RPMI7951 (cell line): ENCODE measurements at regions not wholly inside any gene's neighbourhood (a gene's known extent, or its start where the extent isn't known, plus 50 kb on each side); places are given as distances from the start of the nearest gene placed in this dataset.

ENCODE experiments used
- DNase-seq: peaks from one replicate; pipeline ENCODE4 v3.0.0-alpha.2; 2012; ENCODE audit warnings: low read depth

DNA sequence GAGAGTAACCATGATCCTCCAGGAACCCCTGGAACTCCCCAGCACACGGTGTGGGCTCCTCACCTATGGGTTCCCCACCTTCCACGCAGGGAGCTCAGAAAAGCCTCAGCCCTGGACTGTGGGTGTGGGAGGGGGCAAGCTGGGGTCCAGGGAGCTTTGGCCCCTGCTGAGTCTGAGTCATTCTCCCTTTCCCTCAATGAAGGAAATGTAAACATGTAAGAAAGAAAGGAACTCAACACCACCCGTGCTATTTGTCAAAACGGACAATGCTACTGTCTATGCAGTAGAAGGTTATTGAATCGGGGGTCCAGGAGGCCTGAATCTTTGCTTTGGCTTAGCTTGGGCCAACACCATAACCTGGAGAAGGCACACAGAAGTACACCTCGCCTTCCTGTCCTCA is 222.8 kb downstream of the PMP22 start:
- no peak for DNase-seq

DNA sequence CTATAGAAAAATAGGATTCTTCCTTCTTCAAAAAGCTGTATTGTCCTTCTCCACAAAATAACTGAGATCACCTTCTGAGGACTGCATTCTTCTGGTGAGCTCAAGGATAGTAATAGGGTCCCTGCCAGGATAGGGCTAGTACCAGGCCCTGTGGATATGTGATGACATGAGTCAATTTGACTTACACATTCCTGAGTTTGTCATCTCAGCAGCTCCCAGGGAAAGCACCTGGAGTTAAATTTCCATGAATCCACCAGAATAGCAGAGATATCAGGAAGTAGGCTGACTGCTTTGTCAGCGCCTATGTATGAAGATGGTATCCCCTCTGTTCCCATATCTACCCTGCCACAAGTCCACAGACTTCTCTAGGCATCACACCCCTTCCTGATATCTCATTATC is 225.8 kb downstream of the PMP22 start:
- peak; percentile 0 for DNase-seq

DNA sequence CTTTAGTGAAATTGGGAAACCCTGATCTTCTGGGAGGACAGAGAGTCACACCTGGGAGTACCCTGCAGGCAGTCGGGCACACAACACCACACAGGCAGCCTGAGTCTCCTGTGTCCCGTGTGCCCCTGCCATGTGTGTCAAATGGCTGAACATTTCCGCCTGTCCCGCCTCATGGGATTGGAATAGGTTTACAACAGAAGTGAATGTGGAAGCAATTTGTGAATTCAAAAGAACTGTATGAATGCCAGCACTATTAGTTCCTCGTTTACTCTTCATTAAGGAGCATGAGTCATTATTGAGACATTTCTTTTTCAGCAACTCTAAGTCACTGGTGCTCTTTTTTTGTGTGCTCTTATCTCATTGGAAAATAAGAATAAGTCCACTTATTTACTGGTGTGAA is 226.5 kb downstream of the PMP22 start:
- DNase-seq: peak; percentile 22

DNA sequence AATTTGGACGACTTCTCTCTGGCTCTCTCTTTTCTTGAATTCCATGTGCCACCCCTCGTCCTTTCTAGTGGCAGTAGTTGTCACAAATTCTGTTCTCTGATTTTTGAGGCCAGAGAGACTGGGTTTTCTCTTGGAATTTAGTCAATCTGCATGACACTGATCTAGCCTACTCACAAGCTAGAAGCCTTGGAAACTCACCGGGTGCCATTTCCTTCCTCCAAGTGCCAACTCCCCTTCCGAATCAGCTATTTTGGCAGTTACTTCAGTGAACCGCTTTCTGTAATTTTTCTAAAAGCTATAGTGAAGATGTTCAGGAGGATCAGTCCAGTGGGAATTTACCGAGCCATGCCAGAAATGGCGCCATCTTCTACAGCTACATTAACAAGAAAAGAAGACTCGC is 228.9 kb downstream of the PMP22 start:
- no peak for DNase-seq

DNA sequence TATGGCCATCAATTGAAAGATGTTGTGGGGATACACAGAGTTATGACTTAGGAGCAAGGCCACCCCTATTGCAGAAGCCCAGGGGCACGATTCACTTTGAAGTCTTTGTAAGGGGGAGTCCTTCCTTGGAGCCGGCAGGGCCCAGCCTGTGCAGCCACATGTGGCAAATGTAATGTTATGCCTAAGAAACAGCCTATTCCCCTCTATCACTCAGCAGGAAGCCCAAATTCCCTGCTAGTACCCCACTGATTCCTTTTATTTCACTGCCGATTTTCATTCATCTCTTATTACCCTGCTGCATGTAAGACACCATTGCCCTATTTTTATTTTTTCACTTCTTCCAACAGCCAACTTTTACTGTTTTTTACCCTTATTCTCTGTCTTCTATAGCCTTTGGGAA is 233.2 kb downstream of the PMP22 start:
- DNase-seq: no peak

DNA sequence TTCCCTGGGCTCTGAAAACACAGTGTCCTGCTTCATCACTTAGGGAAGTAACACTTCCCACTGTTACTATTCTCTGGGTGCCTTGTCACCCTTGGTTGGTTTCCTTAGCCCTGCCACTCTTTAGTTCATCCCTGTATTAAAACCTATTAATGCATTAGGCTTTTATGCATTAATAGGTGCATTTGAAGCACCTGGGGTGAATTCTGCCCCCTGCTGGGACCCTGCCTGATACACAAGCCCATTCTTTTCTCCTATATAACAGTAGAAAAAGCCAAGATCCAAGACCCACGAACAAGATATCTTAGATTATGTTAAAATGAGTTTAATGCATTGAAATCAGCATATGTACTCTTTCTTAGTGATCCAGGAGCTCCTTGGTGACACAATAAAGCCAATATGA is 235.7 kb downstream of the PMP22 start:
- DNase-seq: no peak

DNA sequence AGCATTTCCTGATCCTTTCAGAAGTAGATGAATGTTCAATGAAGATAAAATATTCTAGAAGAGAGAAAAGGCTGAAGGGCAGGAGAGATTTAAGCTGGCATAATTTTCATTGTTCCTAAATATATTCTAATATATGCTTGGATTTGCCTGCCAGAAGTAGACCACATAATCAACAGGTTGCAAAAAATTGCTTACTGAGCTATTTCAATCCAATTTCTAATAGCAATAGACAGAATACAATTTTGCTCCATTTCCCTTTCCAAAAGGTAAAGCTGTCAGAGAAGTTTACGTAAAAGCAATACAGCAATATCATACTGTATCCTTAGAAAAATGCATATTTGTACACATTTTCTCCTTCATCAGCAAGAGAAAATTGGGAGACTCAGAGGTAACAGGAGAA is 237.3 kb downstream of the PMP22 start:
- no peak for DNase-seq

DNA sequence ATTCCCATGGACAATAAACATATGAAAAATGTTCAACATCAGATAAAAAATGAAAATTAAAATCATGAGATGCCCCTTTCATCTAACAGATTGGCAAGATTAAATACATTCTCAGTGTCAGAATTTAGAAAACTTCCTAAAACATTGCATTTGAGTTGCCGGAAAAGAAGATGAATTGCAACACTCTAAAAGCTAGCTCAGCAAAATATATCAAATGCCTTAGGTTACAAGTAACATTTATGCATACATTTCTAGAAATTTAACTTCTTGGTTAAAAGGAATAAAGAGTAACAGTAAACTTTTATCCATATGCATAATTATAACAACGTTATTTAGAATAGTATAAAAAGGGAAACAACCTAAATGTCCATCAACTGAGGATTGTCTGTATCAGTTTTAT is 239.0 kb downstream of the PMP22 start:
- no peak for DNase-seq

DNA sequence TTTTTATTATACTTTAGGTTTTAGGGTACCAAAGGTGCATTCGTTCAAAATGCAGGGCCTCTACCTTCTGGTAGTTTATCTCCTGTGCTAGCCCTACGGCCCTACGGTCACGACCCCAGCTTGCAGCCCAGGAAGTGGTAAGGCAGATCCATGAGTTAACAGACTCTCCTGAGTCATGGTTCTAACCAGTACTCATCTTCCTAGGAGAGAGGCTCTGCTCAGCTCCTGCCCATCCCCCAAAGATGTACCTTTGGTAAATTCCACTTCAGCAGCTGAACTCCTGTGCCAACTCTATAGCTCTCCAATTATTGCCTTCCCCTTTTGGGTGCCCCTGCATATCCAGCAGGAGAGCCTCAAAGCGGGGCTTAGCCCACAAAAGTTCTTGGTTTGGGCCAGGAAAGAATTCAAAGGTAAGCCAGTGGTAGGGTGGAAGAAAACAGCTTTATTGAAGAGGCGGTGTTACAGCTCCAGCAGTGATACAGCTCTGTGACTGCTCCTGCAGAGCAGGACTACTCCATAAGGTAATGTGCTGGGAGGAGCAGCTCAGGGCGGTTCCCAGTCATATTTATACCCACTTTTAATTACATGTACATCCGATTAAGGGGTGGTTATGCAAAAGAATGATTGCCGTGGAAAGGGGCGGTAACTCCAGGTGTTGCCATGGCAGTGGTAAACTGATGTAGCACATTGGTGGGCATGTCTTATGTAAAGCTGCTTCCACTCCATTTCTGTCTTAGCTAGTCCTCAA is 241.4 kb downstream of the PMP22 start:
- DNase-seq: peak; percentile 1

DNA sequence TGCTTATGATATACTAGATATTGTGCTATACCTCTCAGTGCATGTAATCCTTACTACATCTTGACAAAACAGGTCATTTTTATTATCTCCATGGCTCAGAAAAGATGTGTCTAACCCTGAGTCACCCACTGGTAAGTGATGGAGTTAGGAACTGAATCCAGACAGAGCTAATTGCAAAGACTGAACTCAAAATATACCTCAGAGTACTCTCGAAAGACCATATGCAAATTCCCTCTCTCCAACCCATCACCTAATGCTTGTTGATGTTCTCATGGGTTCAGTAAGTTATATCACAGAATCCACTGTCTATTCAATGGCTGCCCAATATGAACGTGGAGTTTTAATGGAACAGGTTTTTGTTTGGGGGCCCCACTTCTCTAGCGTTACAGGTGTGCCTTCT is 246.0 kb downstream of the PMP22 start:
- DNase-seq: no peak

DNA sequence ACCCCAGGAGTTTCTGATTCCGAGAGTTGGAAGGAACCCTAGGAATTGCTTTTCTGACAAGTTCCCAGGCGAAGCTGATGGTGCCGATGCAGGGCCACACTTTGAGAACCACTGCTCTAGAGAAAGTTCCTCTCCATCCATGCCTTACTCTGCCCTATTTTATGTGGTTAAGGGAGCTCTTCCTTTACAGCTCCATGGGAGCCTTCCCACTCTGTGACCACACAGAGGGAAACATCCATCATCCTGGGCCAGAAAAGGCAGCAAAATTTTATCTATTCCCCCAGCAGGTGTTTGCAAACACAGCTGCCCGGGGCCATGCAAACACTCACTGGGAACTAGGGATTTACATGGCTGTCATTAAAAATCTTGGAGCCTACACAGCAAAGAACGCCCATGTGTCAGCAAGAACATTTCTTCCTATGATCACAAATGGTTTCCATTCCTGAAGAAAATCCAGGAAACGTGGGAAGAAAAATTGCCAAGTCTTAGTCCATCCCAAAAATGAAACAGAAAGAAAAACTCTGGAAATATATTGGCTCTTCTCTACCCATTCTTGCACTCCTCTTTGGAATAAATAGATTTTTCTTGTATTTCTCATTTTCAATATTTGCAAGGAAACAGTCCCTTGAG is 252.7 kb downstream of the PMP22 start:
- DNase-seq: no peak

DNA sequence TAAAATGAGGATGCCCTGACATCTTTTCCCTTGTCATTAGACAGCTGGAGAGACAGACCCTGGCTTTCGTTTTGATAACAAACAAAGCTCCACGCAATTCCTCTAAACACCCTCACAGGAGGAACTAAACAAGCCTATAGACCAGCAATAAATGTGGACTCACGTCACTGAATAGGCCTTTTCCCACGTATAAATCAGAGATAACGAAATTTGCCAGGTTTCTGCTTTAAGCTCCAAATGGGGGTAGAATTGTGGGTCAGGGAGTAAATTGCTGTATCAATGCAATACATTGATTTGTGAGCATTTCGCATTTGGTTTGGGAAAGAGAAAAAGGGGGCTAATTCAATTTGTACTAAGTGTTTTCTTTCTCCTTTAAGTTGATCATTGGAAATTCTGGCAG is 256.0 kb downstream of the PMP22 start:
- DNase-seq: no peak

DNA sequence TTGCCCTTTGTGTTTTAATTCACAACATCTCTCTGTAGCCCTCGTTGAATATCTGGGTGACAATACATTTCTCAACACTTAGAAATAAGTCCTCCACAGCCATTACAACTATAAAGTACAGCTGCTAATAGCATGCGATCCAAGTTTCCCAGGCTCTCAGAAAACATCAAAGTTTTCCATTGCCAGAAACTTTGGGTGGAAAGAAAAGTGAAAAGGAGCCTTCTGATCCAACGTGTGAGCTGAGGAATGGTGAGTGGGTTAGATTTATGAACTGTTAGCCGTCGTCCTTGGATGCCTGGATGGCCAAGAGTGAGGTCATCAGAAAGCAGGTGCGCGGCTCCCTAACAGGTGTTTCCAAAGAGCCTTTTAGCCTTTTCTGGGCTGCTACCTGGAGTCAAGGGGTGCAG is 258.0 kb downstream of the PMP22 start:
- no peak for DNase-seq

DNA sequence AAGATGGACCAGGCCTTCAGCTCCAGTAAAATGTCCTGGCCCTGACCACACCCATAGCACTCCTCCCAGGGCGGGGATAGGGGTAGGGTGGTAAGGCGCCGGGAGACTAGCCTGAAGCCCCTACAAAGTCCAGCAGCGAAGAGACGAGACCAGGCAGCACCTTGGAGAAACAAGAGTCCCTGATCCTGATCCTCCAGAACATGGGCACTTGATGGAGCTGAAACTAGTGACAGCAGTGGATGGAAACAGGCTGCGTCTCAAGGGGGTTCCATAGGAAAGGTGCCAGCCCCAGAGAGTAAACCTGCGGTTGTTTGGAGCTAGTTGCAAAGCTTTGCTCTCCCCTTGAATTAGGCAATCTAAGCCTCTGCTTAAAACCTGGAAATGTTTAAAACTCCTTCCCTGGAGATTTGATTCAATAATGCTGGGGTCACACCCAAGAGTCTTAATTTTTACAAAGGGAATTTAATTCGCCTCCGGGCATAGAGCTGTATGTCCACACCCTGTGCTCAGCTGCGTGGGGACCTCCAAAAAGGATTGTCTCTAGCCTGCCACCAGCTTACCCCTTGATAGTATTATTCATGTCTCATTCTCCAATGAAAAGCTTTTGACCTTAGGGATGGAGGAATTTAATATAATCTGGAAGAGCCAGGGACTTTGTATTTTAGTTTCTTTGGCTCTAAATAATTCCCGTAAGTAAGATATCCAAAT is 258.6 kb downstream of the PMP22 start:
- DNase-seq: no peak

DNA sequence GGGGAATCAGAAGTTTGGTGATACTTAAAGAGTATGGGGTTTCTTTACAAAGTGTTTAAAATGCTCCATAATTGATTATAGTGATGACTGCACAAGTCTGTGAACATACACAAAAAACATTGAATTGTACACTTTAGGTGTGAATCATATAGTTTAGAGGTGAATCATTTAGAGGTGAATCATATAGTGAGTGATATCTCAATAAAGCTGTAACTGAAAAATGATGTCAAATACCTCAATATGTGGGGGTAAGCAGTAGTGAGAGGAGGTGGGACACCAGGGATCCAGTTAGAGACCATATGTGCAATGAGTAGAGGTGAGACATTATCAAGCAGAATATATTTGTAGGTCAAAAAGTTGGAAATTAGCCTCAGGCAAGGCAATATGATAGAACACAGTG is 264.5 kb downstream of the PMP22 start:
- no peak for DNase-seq

DNA sequence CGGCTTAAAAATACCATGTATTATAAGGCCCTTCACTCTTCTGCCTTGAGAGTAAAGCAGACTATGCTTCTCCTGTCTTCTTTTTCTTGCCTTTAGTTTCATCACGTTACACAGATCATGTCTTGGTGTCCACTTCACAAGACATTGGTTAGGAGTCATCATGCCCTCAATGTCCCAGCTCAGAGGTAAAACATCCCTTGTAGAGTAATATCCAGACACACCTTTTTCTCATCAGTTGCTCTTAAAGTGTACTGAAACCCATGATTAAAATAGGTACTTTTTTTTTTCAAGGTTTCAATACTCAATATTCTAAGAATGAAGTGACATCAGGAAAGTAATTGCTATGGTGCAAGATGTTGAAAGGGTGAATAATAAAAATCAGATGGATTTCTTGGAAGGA is 267.8 kb downstream of the PMP22 start:
- DNase-seq: no peak

DNA sequence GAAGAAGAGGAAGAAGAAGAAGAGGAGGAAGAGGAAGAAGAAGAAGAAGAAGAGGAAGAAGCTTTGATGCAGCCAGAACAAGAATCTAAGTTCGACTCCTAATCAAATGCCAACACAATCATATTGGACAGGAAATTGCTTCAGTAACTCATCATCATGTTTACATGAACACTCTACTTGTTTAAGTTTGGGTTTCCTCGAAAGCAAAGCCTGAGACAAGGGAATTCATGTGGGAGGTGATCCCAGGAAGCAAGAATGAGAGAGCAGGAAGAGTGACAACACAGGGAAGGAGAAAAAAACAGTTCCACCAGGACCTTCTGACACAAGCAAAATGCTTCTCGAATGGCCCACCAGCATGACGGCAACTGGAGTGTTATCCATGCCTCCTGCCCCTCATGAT is 279.0 kb downstream of the PMP22 start:
- DNase-seq: peak; percentile 1

DNA sequence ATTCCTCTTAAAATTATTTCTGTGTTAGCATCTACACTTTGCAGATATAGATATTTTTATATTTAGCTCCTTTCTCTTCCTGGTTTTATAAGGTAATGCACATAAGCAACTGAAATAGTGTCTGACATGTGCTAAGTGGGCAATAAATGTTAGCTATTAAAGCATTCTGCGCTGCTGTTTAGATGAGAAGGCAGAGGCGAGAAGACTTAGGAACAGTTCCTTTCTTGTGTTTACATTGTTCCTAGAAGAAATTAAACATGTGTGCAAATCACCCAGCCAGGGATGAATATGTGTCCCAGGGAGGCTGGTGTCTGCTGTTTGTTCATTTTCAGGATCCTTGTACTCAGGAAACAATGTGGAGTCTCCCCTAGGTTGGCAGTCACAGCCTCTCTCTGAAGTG is 292.3 kb downstream of the PMP22 start:
- no peak for DNase-seq

DNA sequence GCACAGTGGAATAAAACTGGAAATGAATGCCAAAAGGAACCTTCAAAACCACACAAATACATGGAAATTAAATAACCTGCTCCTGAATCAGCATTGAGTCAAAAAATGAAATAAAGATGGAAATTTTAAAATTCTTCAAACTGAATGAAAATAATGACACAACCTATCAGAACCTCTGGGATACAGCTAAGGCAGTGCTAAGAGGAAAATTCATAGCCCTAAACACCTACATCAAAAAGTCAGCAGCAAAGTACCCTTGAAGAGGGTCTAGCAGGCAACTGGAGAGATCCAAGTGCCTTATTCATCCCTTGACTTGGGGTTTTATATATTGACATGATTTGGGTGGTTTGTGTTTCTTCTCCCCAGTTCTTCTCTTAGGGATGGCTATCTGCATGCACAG is 294.1 kb downstream of the PMP22 start:
- DNase-seq: no peak

DNA sequence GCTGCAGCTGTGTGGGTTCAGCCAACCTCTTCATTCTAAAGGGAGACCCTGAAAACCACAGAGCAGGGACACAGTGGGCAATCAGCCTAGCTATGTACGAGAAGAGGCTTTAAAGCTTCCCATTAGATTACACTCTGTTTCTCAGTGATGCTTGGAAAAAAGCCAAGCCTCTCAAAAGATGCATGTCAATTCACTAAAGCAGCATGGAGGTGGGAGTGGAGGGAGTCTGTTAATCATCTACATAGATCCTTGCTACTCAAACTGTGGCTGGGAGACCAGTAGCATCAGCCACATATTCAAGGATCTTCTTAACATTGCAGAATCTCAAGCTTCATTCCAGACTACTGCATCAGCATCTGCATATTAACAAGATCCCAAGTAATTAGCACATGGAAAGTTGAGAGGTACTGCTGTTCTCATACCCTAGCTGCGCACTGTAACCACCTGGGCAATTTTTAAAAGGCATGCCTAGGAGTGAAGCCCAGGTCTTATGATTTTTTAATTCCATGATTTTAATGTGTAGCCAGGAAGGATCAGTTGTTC is 305.9 kb downstream of the PMP22 start:
- no peak for DNase-seq

DNA sequence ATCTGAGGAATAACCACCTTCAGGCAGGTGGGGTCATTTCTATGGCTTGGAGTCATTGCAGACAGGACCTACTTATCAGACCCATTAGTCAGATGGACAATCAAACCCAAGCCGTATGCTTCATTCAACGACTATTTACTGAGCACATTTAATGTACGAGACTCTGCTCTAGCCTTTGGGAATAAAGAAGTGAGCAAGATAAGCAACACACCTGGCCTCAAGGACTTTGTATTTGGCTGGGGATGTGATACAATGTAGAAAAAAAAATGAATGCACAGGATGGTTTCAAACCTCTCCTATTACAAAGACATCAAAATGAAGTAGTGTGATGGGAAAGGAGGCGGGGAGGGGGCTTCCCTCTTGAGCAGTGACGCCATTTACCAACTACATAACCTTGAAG is 311.7 kb downstream of the PMP22 start:
- DNase-seq: no peak

DNA sequence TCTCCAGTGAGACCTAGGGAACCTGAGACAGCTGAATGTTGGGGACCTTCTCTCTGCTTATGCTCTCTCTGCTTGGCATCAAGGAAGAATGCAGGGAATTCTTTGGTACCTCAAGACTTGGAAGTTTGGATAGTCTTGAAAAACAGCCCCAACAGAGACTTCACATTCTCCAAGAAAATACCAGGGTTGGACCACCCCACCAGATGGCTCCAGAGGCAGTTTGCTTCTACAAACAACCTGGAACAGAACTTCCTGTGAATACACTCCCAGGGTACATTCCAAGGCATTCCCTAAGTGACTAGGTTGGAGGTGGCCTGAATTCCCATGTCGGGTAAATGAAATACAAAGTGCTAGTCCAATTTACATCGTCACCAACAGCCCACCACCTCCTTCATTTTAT is 314.4 kb downstream of the PMP22 start:
- no peak for DNase-seq

DNA sequence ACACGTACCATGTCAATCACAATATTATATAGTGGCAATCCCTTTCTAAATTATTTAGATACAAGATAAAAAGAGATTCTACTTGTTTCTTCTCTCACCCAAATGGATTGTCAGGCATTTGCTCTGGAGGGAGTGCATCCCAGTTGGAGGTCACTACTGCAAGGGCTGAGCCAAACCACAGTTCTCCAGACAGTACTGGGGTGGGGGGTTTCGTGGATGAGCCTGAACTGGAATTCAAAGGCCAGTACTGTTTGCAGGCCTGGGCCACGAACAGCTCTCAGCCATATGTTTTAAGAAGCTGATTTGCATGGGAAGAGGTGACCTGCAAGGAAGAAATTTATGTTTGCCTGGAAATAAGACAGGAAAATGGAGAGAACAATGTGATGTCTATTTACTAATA is 314.9 kb downstream of the PMP22 start:
- DNase-seq: no peak
